HG03025 (cell line): ENCODE measurements at regions not wholly inside any gene's neighbourhood (a gene's known extent, or its start where the extent isn't known, plus 50 kb on each side); places are given as distances from the start of the nearest gene placed in this dataset.

Experiments used
- ATAC-seq: cut with Tn5 transposase; IDR thresholded peaks from one replicate; pipeline ENCODE4 v1.9.1; 2021; ENCODE audit warnings: mild to moderate bottlenecking, moderate library complexity; ENCODE audit not compliant: unreplicated experiment, low FRiP score

- ATAC-seq: no peak
Measured at GRCh38 chr4:124415146-124415545, 297.4 kb downstream of the ANKRD50 start.

- ATAC-seq: no peak
Measured at GRCh38 chr4:124417371-124417770, 295.2 kb downstream of the ANKRD50 start.

- no peak for ATAC-seq
Measured at GRCh38 chr4:124420166-124420695, 292.3 kb downstream of the ANKRD50 start.

- ATAC-seq: no peak
Measured at GRCh38 chr4:124423160-124423559, 289.4 kb downstream of the ANKRD50 start.

GRCh38 chr4:124426279-124426678, 286.3 kb downstream of the ANKRD50 start:
- no peak for ATAC-seq

- no peak for ATAC-seq
Measured at GRCh38 chr4:124427095-124427767, 285.3 kb downstream of the ANKRD50 start.

- ATAC-seq: no peak
Measured at GRCh38 chr4:124428648-124429047, 283.9 kb downstream of the ANKRD50 start.

- ATAC-seq: no peak
Measured at GRCh38 chr4:124429746-124430250, 282.7 kb downstream of the ANKRD50 start.

- no peak for ATAC-seq
Measured at GRCh38 chr4:124431653-124432192, 280.8 kb downstream of the ANKRD50 start.

GRCh38 chr4:124432500-124432899, 280.0 kb downstream of the ANKRD50 start:
- ATAC-seq: no peak

- ATAC-seq: no peak
Measured at GRCh38 chr4:124433044-124433443, 279.5 kb downstream of the ANKRD50 start.

GRCh38 chr4:124433500-124433899, 279.0 kb downstream of the ANKRD50 start:
- ATAC-seq: no peak

GRCh38 chr4:124435274-124435950, 277.1 kb downstream of the ANKRD50 start:
- ATAC-seq: no peak

- no peak for ATAC-seq
Measured at GRCh38 chr4:124437853-124438495, 274.6 kb downstream of the ANKRD50 start.

- ATAC-seq: no peak
Measured at GRCh38 chr4:124445071-124445470, 267.5 kb downstream of the ANKRD50 start.

GRCh38 chr4:124449881-124450280, 262.7 kb downstream of the ANKRD50 start:
- ATAC-seq: no peak

- ATAC-seq: no peak
Measured at GRCh38 chr4:124450851-124451250, 261.7 kb downstream of the ANKRD50 start.

- ATAC-seq: no peak
Measured at GRCh38 chr4:124454772-124455270, 257.7 kb downstream of the ANKRD50 start.

GRCh38 chr4:124455671-124456070, 256.9 kb downstream of the ANKRD50 start:
- ATAC-seq: no peak

- no peak for ATAC-seq
Measured at GRCh38 chr4:124459196-124459940, 253.2 kb downstream of the ANKRD50 start.
